ENCODE measurements at regions not wholly inside any gene's neighbourhood (a gene's known extent, or its start where the extent isn't known, plus 50 kb on each side); places are given as distances from the start of the nearest gene placed in this dataset.

GRCh38 chr3:87336761-87337160, 60.4 kb upstream of the POU1F1 start:
- TF ChIP-seq CTCF (IDR thresholded peaks at IDR 0.05; ENCODE audit: borderline replicate concordance, extremely low read depth, low read length, poor library complexity, severe bottlenecking), result no peak
- no peak for TF ChIP-seq EZH2 (IDR thresholded peaks at IDR 0.05; ENCODE audit: borderline replicate concordance, low read depth, low read length, severe bottlenecking)

Data from DND-41 (cell line).